Breast epithelium (tissue), 4 donors: ENCODE measurements at regions not wholly inside any gene's neighbourhood (a gene's known extent, or its start where the extent isn't known, plus 50 kb on each side); places are given as distances from the start of the nearest gene placed in this dataset.

ENCODE experiments used
- DNase-seq, 2 donors: peaks; one replicate each; pipeline ENCODE4 v3.0.0-alpha.2; 2019; ENCODE audit warnings: low spot score in 2 of 2
- H3K27ac ChIP-seq, 2 donors: fragments of 200-600 bp; sonication (generic) in 1 of 2; one replicate each; pipeline ENCODE4 v1.5.1; 2016 to 2019; ENCODE audit warnings: mild to moderate bottlenecking in 1 of 2
- H3K27me3 ChIP-seq, 2 donors: fragments of 200-600 bp; sonication (generic) in 1 of 2; one replicate each; pipeline versions ENCODE4 v1.5.1 to v1.6.0; 2017 to 2019; ENCODE audit warnings: control low read depth in 1 of 2, mild to moderate bottlenecking in 1 of 2
- H3K36me3 ChIP-seq: fragments of 200-600 bp; one replicate; pipeline ENCODE4 v1.5.1; 2019
- H3K4me1 ChIP-seq, 2 donors: fragments of 200-600 bp; sonication (generic); one replicate each; pipeline ENCODE4 v1.5.1; 2016 to 2019; ENCODE audit warnings: control low read depth in 1 of 2
- H3K4me3 ChIP-seq, 3 donors: fragments of 200-600 bp; sonication (generic); 1 replicate in 2 of 3; 2 replicates in 1 of 3; pipeline ENCODE4 v1.5.1; 2016 to 2019; ENCODE audit warnings: mild to moderate bottlenecking in 3 of 3, moderate library complexity in 2 of 3
- H3K9me3 ChIP-seq, 2 donors: fragments of 200-600 bp; sonication (generic) in 1 of 2; one replicate each; pipeline ENCODE4 v1.5.1; 2016 to 2019; ENCODE audit warnings: control low read depth in 1 of 2
- POLR2A ChIP-seq: fragments of 450-650 bp; IDR thresholded peaks from one replicate; pipeline ENCODE4 v1.6.1; 2016; ENCODE audit warnings: antibody characterized with exemption, mild to moderate bottlenecking, moderate library complexity
- POLR2AphosphoS5 ChIP-seq, 3 donors: sonication (generic); formaldehyde crosslinking; IDR thresholded peaks; one replicate each; pipeline ENCODE4 v1.6.1; 2017; ENCODE audit warnings: antibody characterized with exemption in 3 of 3
- intact Hi-C: fragments of 100-400 bp; cut with DNase I; formaldehyde crosslinking; loops from one replicate; pipeline ENCODE4 v1.15.1; 2023; ENCODE audit warnings: low total_unique reads
- TF ChIP-seq, protein P1 (sequence below), 3 donors: fragments of 450-650 bp; IDR thresholded peaks; one replicate each; pipeline ENCODE4 v1.5.1; 2016 to 2017; ENCODE audit warnings: antibody characterized with exemption in 3 of 3, mild to moderate bottlenecking in 3 of 3, moderate library complexity in 3 of 3

DNA sequence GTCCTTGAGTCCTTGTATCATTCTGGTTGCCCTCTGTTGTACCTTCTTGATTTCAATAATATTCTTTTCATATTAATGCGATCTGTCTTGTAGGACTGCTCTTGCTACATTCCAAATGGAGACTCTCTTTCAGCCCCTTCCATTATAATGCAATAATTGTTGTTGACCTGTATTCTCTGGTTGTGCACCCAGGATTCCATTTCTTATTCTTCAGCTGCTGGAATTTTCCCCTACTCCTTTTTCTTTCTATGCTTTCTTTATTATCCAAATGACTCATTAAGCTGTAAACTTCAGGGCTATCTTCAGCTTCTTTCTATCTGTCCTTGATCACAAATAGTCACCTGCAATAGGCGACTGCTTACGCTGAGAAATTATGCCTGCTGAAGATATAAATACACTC lies 321.5 kb downstream of the SATB1 start:
- Histone ChIP-seq H3K4me3 (no peak overlapping the region), H3K4me1 (no peaks in the 10 kb centered on the region), H3K9me3 (no peaks in the 10 kb centered on the region), H3K36me3 (no peaks in the 10 kb centered on the region), H3K27ac (no peak overlapping the region), H3K27me3 (no peaks in the 10 kb centered on the region)
- no peak for TF ChIP-seq POLR2A
- no peak for TF ChIP-seq POLR2AphosphoS5 (IDR thresholded peaks at IDR 0.05)
- TF ChIP-seq, protein P1, sequence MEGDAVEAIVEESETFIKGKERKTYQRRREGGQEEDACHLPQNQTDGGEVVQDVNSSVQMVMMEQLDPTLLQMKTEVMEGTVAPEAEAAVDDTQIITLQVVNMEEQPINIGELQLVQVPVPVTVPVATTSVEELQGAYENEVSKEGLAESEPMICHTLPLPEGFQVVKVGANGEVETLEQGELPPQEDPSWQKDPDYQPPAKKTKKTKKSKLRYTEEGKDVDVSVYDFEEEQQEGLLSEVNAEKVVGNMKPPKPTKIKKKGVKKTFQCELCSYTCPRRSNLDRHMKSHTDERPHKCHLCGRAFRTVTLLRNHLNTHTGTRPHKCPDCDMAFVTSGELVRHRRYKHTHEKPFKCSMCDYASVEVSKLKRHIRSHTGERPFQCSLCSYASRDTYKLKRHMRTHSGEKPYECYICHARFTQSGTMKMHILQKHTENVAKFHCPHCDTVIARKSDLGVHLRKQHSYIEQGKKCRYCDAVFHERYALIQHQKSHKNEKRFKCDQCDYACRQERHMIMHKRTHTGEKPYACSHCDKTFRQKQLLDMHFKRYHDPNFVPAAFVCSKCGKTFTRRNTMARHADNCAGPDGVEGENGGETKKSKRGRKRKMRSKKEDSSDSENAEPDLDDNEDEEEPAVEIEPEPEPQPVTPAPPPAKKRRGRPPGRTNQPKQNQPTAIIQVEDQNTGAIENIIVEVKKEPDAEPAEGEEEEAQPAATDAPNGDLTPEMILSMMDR (IDR thresholded peaks at IDR 0.05) = no peak
- no peak for DNase-seq
- intact Hi-C loops = no loop called here

DNA sequence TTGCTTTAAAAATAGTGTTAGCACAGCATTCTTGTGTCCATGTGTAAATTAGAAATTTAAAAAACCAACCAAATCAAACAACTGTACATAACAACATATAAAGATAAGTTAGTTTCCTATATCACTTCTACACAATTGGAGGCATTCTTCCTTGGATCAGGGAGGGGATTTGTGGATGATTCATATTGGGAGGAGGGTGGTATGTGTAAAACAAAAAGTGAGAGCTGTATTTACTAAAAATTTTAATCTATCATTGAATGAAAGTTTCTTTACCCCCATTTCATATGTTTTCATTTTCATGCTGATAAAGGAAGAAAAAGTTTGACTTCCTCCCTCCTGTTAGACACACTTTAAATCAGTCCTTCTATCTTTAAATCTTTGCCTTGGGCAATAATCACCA lies 325.0 kb downstream of the SATB1 start:
- Histone ChIP-seq H3K27ac (no peak overlapping the region), H3K36me3 (no peaks in the 10 kb centered on the region), H3K4me3 (no peak overlapping the region), H3K9me3 (peaks cover 0 to 11% of the 10 kb centered on the region in 2 donors), H3K4me1 (no peaks in the 10 kb centered on the region), H3K27me3 (no peaks in the 10 kb centered on the region)
- intact Hi-C loops = no loop called here
- DNase-seq = no peak
- TF ChIP-seq POLR2A = no peak
- TF ChIP-seq POLR2AphosphoS5 (IDR thresholded peaks at IDR 0.05) = no peak
- TF ChIP-seq, protein P1 (IDR thresholded peaks at IDR 0.05) = no peak

DNA sequence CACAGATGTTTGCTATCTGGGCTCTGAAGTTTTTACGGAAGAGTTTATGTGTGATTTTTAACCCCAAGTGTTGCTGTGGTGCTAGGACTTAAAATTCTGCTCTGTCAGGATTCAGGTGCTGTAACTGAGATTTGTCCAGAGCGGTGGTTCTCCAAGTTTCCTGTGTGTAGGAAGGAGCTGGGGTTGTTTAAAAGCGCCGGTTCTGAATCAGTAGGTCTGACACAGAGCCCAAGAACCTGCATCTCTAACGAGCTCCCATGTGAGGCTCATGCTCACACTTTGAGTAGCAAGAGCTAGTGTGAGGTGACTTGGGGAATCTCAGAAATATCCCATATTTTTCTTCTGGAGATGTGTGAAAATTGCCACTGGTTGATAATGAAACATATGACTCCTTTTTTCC lies 325.5 kb downstream of the SATB1 start:
- Histone ChIP-seq H3K4me1 (no peaks in the 10 kb centered on the region), H3K27ac (no peak overlapping the region), H3K4me3 (no peak overlapping the region), H3K27me3 (no peaks in the 10 kb centered on the region), H3K9me3 (peaks cover 0 to 11% of the 10 kb centered on the region in 2 donors), H3K36me3 (no peaks in the 10 kb centered on the region)
- DNase-seq = no peak
- intact Hi-C loops = no loop called here
- no peak for TF ChIP-seq POLR2AphosphoS5 (IDR thresholded peaks at IDR 0.05)
- TF ChIP-seq POLR2A = no peak
- TF ChIP-seq, protein P1 (IDR thresholded peaks at IDR 0.05) = no peak

DNA sequence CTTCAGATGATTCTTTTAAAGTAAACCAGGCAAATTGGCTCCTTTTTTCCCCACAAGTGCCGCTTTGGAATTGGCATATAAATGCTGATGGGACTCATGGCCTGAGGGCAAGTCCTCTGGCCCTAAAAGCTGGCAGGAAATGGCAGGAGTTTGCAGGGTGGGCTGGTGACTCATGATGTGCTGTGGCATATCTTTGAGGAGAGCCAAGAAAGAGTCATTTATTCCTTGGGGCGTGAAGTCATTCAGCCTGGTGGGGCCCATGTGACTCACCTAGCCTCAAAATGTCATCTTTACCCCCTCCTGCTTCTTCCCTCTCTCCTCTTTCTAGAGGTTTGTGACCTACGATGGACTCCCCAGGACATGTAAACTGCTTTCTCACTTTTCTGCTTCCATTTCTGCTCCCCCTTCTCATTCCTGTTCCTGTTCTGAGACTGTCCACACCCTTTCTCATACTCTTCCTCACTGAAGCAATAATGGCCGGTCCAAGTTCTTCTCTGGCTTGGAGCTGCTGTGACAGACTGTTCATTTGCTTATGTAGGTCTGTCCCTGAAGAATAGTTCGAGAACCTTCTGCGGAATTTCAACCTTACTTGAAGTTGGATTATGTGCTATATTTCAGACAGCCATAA lies 326.1 kb downstream of the SATB1 start:
- Histone ChIP-seq H3K36me3 (no peaks in the 10 kb centered on the region), H3K27me3 (no peaks in the 10 kb centered on the region), H3K9me3 (peaks cover 0 to 11% of the 10 kb centered on the region in 2 donors), H3K4me3 (no peak overlapping the region), H3K27ac (no peak overlapping the region), H3K4me1 (no peaks in the 10 kb centered on the region)
- intact Hi-C loops = no loop called here
- DNase-seq = no peak
- TF ChIP-seq POLR2AphosphoS5 (IDR thresholded peaks at IDR 0.05) = no peak
- TF ChIP-seq, protein P1 (IDR thresholded peaks at IDR 0.05) = no peak
- no peak for TF ChIP-seq POLR2A

DNA sequence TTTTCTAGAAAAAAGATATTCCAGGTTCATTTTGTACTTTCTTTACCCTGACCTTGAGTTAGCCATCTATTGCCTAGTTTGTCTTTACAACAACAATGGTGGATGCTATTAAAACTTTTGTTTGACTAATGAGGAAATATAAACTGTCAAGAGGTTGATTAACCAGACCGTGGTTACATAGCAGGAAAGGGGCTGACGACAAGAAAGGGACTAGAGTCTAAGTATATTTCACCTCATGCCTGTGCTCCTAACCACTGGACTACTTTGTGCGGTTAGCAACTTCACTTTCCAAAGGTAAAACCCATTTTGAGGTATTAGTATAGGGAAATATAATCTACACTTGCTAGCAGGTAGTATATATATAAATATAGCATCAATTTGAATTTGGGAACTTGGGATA lies 327.1 kb downstream of the SATB1 start:
- no peaks in the 10 kb centered on the region for H3K27me3 ChIP-seq
- peaks cover 0 to 11% of the 10 kb centered on the region in 2 donors for H3K9me3 ChIP-seq
- intact Hi-C loops = no loop called here
- H3K27ac ChIP-seq = no peak overlapping the region
- H3K36me3 ChIP-seq = no peaks in the 10 kb centered on the region
- no peaks in the 10 kb centered on the region for H3K4me1 ChIP-seq
- no peak overlapping the region for H3K4me3 ChIP-seq
- DNase-seq = no peak
- TF ChIP-seq, protein P1 (IDR thresholded peaks at IDR 0.05) = no peak
- TF ChIP-seq POLR2A = no peak
- no peak for TF ChIP-seq POLR2AphosphoS5 (IDR thresholded peaks at IDR 0.05)
